ENCODE measurements at regions not wholly inside any gene's neighbourhood (a gene's known extent, or its start where the extent isn't known, plus 50 kb on each side); places are given as distances from the start of the nearest gene placed in this dataset.
"Not testable (repeated sequence)": the region's sequence is repeated elsewhere in the genome, so short reads cannot be mapped to it uniquely, and the experiment has no call there.

- no peak overlapping the region for H3K27ac ChIP-seq
- H3K36me3 ChIP-seq, result no peaks in the 10 kb centered on the region
- H3K4me1 ChIP-seq, result peaks cover 34% of the 10 kb centered on the region
- WGBS, result 86% methylated on average over 1 of the region's 1 CpG
- no peak for DNase-seq (ENCODE audit: low spot score in 2 of 2)
- no peaks in the 10 kb centered on the region for H3K27me3 ChIP-seq
- no peaks in the 10 kb centered on the region for H3K9me3 ChIP-seq
- no peak overlapping the region for H3K4me3 ChIP-seq
- TF ChIP-seq, protein P1, sequence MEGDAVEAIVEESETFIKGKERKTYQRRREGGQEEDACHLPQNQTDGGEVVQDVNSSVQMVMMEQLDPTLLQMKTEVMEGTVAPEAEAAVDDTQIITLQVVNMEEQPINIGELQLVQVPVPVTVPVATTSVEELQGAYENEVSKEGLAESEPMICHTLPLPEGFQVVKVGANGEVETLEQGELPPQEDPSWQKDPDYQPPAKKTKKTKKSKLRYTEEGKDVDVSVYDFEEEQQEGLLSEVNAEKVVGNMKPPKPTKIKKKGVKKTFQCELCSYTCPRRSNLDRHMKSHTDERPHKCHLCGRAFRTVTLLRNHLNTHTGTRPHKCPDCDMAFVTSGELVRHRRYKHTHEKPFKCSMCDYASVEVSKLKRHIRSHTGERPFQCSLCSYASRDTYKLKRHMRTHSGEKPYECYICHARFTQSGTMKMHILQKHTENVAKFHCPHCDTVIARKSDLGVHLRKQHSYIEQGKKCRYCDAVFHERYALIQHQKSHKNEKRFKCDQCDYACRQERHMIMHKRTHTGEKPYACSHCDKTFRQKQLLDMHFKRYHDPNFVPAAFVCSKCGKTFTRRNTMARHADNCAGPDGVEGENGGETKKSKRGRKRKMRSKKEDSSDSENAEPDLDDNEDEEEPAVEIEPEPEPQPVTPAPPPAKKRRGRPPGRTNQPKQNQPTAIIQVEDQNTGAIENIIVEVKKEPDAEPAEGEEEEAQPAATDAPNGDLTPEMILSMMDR (IDR thresholded peaks at IDR 0.05), result no peak
- TF ChIP-seq POLR2A (IDR thresholded peaks at IDR 0.05), result no peak
- TF ChIP-seq POLR2AphosphoS5 (IDR thresholded peaks at IDR 0.05), result no peak
- no peak for TF ChIP-seq EP300 (IDR thresholded peaks at IDR 0.05)
Measured at GRCh38 chr1:116850436-116850835, 59.3 kb upstream of the PTGFRN start.

DNA sequence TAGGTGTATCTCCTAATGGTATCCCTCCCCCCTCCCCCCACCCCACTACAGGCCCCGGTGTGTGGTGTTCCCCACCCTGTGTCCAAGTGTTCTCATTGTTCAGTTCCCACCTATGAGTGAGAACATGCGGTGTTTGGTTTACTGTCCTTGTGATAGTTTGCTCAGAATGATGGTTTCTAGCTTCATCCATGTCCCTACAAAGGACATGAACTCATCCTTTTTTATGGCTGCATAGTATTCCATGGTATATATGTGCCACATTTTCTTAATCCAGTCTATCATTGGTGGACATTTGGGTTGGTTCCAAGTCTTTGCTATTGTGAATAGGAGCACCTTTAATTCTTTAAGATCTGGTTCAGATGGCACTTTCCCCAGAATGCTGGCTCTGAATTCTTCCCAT lies 58.5 kb upstream of the PTGFRN start:
- H3K27me3 ChIP-seq; H3K27ac ChIP-seq; H3K36me3 ChIP-seq; H3K9me3 ChIP-seq; H3K4me3 ChIP-seq; DNase-seq (ENCODE audit: low spot score in 2 of 2): not testable (repeated sequence)
- 100% methylated on average over 2 of the region's 2 CpGs for WGBS
- H3K4me1 ChIP-seq, result peaks cover 41% of the 10 kb centered on the region

DNA sequence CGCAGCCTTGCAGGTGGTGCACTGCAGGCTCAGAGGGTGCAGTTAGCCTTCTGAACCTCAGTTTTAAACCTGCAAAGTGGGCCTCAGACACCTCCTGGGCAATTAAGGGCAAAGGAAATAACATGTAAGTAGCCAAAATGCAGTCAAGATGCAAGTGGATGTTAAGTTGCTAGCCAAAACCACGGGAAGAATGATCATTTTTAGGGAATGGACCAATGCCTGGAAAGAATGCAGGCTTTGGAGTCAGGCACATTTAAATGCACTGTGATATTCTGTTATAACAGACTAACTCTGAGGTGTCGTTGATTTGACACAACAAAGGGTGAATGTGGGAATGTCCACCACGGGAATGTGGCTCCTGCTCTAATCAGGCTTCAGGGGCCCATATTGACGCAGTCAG lies 57.9 kb upstream of the PTGFRN start:
- H3K9me3 ChIP-seq, result no peaks in the 10 kb centered on the region
- H3K27ac ChIP-seq, result no peak overlapping the region
- TF ChIP-seq POLR2AphosphoS5 (IDR thresholded peaks at IDR 0.05) (no peak), POLR2A (IDR thresholded peaks at IDR 0.05) (no peak), EP300 (IDR thresholded peaks at IDR 0.05) (no peak)
- TF ChIP-seq, protein P1 (IDR thresholded peaks at IDR 0.05), result no peak
- WGBS, result 84% methylated on average over 5 of the region's 5 CpGs
- H3K4me1 ChIP-seq, result peaks cover 44% of the 10 kb centered on the region
- no peak overlapping the region for H3K4me3 ChIP-seq
- no peak for DNase-seq (ENCODE audit: low spot score in 2 of 2)
- no peaks in the 10 kb centered on the region for H3K36me3 ChIP-seq
- H3K27me3 ChIP-seq, result no peaks in the 10 kb centered on the region

- Histone ChIP-seq H3K4me3 (no peak overlapping the region), H3K4me1 (peaks cover 41% of the 10 kb centered on the region), H3K36me3 (no peaks in the 10 kb centered on the region), H3K27ac (no peak overlapping the region), H3K27me3 (no peaks in the 10 kb centered on the region), H3K9me3 (no peaks in the 10 kb centered on the region)
- 87% methylated on average over 7 of the region's 7 CpGs for WGBS
- no peak for DNase-seq (ENCODE audit: low spot score in 2 of 2)
- TF ChIP-seq, protein P1 (IDR thresholded peaks at IDR 0.05), result no peak
- TF ChIP-seq EP300 (IDR thresholded peaks at IDR 0.05) (no peak), POLR2A (IDR thresholded peaks at IDR 0.05) (no peak), POLR2AphosphoS5 (IDR thresholded peaks at IDR 0.05) (no peak)
Measured at GRCh38 chr1:116852367-116852766, 57.3 kb upstream of the PTGFRN start.

DNA sequence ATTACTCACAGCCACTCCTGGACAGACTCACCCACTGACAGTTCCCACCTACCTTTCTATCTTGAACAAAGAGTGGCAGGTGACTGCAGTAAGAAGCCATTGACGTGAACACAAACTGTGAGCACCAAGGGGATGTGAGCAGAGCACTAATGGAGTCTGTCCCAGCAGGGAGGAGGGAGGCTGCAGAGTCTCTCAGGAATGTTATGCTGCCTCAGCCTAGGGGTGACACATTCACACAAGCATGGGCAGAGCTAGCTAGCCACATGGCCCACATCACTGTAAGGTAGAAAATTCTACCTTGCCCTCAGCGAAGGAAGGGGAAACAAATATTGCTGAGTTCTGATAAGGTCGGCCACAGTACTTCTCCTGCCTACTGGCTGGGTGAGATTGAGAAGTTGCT lies 56.8 kb upstream of the PTGFRN start:
- H3K27ac ChIP-seq, result no peak overlapping the region
- TF ChIP-seq EP300 (IDR thresholded peaks at IDR 0.05), result no peak
- TF ChIP-seq, protein P1 (IDR thresholded peaks at IDR 0.05), result no peak
- no peak for TF ChIP-seq POLR2AphosphoS5 (IDR thresholded peaks at IDR 0.05)
- TF ChIP-seq POLR2A (IDR thresholded peaks at IDR 0.05), result no peak
- no peaks in the 10 kb centered on the region for H3K27me3 ChIP-seq
- H3K4me3 ChIP-seq, result no peak overlapping the region
- no peaks in the 10 kb centered on the region for H3K9me3 ChIP-seq
- 89% methylated on average over 3 of the region's 3 CpGs for WGBS
- H3K4me1 ChIP-seq, result peaks cover 37% of the 10 kb centered on the region
- no peak for DNase-seq (ENCODE audit: low spot score in 2 of 2)
- H3K36me3 ChIP-seq, result no peaks in the 10 kb centered on the region

DNA sequence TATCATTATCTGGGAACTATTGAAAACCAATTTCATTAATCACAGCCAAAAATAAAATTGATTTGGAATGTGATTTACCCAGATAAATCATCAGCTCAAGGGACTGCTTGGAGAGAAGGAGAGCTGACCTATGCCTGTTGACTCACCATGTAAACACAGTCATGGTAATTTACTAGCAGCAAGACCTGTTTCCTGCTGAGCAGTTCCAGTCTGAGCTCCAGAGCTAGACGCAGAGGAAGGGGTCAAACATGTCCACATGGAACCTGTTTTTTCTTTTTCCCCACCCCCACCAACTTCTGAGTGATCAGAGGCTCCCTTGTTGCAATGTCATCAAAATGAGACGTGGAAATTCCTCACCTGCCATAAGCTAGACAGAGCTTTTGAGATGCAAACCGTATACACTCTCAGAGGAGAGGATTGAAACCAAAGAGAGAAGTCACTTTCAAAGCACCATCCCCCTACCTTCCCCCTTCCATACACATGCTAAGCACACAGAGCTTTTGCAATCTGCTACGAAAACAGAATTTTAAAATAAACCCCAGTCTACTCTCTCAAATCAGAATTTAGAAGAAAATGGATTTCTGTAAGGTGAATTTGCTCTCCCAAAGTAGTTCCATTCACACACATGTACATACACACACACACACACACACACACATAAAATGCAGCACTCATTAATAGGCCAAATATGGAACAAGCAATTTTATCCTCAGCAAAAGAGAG lies 55.9 kb upstream of the PTGFRN start:
- no peak for TF ChIP-seq POLR2AphosphoS5 (IDR thresholded peaks at IDR 0.05)
- TF ChIP-seq POLR2A (IDR thresholded peaks at IDR 0.05), result no peak
- TF ChIP-seq, protein P1 (IDR thresholded peaks at IDR 0.05), result no peak
- TF ChIP-seq EP300 (IDR thresholded peaks at IDR 0.05), result no peak
- no peaks in the 10 kb centered on the region for H3K36me3 ChIP-seq
- H3K27ac ChIP-seq, result no peak overlapping the region
- H3K4me1 ChIP-seq, result peaks cover 33% of the 10 kb centered on the region
- H3K9me3 ChIP-seq, result no peaks in the 10 kb centered on the region
- H3K27me3 ChIP-seq, result no peaks in the 10 kb centered on the region
- WGBS, result 57% methylated on average over 4 of the region's 4 CpGs
- no peak for DNase-seq (ENCODE audit: low spot score in 2 of 2)
- no peak overlapping the region for H3K4me3 ChIP-seq
